ENCODE measurements at regions not wholly inside any gene's neighbourhood (a gene's known extent, or its start where the extent isn't known, plus 50 kb on each side); places are given as distances from the start of the nearest gene placed in this dataset.
"Not testable (repeated sequence)": the region's sequence is repeated elsewhere in the genome, so short reads cannot be mapped to it uniquely, and the experiment has no call there.

DNA sequence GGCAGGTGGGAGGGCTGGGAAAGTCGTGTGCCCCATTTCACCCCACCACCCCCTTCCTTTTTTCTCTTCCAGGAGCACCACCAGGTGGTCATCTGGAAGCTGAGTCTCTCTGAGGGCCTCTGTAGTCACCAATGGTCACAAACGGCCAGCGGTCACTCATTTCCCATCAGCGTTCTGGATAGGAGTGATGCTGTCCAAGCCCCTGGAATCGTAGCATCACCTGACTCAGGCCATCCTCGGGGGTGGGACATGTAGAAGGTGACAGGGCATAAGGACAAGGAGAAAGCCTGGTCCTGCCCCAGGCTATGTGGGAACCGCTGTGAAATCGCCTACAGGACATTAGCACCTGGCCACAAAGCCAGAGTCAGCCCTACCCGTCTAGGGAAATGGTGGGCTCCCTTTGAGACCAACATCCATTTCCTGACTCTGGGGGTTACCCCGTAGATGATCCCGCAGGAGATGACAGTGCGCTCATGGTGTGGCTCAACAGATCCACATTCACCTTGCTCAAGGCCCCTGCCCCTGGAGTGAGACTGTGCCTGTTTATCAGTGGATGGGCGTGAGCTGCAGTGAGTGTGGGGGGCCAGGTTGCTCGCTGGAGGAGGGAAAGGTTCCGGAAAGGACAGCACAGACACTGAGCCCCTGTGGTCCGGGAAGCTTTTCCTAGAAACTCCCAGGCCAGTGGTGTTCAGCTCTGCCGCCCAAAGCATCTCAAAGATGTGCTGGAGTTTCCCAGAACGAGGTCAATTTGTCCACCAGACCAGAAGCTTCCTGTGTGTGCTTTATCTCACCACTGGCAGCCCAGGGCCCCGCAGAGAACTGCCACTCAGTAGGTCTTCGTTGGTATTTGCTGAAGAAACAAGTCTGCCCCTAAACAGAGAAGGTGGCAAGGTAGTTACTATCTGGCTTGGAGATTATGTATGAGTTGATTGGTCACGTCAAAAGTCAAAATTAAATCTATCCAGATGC lies 61.1 kb upstream of the UNC5A start:
- no peak for DNase-seq

DNA sequence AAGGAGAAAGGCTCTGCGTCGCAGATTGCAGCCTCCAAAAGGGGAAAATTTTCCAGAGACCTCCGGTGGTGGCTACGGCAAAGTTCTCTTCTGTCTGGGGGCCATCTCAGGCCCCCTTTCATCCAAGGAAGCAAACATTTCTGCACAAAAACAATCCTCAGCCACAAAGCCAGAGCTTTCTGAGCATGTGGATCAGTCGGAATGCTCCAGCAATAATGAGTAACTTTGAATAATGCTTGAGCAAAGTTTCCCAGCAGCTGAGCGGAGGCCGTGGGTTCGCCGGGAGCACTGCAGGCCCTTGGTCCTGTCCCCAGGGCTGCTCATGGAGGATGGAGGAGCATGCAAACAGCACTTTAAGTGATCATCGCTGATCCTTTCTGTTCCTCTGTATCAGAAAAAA lies 60.2 kb upstream of the UNC5A start:
- DNase-seq: no peak

DNA sequence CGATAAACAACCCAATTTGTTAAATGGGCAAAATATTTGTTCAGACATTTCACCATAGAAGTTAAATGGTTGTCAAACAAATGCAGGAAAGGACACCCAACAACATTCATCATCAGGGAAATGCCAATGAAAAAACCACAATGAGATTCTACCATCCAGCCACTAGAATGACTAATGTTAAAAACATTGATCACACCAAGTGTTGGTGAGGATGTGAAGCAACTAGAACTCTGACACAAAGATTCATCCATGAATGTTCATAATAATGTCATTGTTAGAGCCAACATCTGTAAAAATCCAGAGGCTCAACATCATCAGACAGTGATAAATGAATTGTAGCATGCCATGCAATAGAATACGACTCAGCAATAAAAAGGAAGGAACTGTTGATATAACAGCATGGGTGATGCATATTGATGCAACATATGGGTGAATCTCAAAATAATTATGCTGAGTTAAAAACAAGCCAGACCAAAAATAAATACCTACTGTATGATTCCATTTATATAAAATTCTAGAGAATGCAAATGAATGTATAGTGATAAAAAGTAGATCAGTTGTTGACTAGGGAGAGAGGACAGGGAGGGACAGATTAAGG lies 55.9 kb upstream of the UNC5A start:
- DNase-seq: no peak

DNA sequence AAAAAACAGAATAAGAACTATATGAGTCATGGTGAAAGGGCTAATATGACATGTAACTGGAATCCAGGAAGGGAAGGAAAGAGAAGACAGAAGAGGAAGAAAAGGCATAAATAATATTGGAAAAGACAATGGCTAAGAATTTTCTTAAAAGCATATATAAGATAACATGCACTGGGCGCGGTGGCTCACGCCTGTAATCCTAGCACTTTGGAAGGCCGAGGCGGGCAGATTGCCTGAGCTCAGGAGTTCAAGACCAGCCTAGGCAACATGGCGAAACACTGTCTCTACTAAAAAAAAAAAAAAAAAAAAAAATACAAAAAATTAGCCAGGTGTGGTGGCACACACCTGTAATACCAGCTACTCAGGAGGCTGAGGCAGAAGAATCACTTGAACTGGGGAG lies 54.8 kb upstream of the UNC5A start:
- not testable (repeated sequence) for DNase-seq

DNA sequence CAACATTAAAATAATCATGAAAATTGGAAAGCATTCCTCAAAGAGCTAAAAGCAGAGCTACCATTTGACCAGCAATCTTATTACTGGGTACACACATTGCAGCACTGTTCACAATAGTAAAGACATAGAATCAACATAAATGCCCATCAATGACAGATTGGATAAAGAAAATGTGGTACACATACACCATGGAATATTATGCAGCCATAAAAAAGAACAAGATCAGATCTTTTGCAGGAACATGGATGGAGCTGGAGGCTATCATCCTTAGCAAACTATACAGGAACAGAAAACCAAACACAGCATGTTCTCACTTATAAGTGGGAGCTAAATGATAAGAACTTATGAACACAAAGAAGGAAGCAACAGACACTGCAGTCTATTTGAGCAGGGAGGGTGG lies 52.8 kb upstream of the UNC5A start:
- DNase-seq: not testable (repeated sequence)
